ENCODE measurements at regions not wholly inside any gene's neighbourhood (a gene's known extent, or its start where the extent isn't known, plus 50 kb on each side); places are given as distances from the start of the nearest gene placed in this dataset.

- DNase-seq: no peak
Observed at GRCh38 chr3:16810593-16811367, 74.0 kb upstream of the PLCL2 start.

- no peak for DNase-seq
Observed at GRCh38 chr3:16811950-16812349, 72.8 kb upstream of the PLCL2 start.

GRCh38 chr3:16813336-16813735, 71.4 kb upstream of the PLCL2 start:
- DNase-seq: no peak

DNA sequence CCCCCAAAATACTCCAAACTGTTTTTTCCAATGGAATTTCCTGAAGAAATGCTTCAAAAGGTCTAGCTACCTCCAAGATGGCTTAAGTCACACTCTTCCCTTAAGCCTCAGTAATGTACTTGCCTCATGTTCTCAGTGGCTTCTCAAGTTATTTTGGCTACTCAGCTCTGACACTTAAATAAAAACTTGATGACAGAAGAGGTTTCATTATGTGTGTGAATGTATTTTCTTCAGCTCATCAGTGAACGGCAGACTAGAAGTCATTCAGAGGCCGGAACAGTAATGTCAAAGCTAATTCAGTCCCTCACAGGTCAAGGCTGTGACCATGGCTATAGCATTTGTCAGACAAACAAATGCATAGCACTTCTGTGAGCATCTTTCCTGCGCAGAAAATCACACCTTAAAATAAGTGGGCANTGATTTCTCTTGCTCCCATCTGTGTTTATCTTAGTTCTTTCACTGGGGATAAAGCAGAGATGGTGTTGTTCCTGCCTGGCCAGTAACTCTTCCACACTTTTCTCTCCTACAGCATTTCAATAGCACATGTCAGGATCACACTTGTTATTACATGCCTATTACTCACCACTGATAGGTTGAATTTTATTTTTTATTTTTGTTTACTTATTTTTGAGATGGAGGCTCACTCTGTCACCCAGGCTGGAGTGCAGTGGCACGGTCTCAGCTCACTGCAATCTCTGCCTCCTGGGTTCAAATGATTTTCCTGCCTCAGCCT, 68.5 kb upstream of the PLCL2 start:
- DNase-seq: no peak

DNA sequence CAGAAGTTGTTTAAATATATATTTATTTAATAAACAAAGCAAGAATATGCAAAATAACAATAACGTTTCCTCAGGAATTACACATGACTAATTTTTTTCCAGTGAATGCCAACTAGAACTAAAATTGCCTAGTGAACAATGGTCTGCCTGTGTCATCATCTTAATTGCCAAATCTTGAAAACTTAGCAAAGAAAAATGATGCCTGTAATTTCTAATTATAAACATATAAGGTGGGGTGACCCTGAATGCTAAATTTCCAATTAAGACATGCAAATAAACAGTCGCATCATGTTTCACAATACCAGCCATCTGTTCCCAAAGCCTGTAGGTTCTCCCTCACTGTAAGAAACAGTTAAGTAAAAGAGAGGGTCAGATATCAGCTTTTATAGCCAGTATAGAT, 67.6 kb upstream of the PLCL2 start:
- no peak for DNase-seq

- DNase-seq: no peak
Observed at GRCh38 chr3:16818194-16818593, 66.6 kb upstream of the PLCL2 start.

DNA sequence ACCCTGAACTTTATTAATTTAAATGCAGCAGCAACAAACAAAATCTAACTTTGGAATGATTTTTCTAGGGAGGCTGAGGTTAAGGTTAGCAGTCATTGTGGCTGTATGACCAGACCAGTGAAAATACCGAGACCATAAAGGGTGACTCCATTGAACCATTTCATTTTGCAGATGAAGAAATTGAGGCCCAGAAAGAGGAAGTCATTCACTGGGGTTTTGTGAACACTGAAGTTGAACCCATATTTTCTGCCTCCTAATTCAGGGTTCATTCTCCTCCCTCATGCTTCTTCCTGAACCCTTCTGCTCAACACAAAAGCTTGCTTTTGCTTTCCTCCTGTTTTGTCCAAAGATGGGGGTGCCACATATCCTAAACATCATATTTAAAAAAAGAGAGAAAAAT, 65.8 kb upstream of the PLCL2 start:
- DNase-seq: no peak

DNA sequence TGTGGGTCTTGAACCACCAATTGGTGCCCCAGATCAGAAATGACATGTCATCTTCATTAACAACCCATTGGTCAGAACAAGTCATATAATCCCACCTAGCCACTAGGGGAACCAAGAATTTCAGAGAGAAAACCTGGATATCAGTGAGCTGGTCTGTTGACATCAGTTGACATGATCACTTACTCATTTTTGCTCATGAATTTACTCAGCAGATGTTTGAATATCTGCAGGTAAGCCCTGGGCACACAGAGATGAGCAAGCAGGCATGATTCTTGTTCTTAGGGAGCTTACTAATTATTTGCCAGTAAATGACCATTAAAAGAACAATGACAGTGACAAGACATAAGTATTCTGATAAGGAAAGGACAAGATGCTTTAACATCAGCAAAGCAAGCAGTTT, 64.3 kb upstream of the PLCL2 start:
- DNase-seq: no peak

DNA sequence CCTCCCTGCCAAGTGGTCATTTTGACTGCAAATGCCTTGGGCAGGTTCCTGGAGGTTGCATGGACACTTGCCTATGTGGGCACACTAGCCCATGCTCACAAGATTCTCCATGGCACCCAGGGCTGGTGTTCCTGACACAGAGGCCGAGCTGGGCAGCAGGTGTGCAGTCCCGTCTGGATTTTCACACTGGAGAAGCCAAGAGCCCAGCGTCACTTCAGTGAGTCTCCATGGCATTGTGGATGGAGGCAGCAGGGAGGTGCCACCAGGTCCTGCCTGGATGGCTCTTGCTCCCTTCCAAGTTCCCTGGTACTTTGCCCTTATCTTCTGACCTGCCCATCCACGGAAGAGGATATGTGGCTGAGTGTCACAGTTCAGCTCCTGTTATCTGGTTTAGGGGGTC, 63.7 kb upstream of the PLCL2 start:
- DNase-seq: no peak

- DNase-seq: peak in 1 of 2 donors; percentile 48
Observed at GRCh38 chr3:16824081-16824696, 60.6 kb upstream of the PLCL2 start.

DNA sequence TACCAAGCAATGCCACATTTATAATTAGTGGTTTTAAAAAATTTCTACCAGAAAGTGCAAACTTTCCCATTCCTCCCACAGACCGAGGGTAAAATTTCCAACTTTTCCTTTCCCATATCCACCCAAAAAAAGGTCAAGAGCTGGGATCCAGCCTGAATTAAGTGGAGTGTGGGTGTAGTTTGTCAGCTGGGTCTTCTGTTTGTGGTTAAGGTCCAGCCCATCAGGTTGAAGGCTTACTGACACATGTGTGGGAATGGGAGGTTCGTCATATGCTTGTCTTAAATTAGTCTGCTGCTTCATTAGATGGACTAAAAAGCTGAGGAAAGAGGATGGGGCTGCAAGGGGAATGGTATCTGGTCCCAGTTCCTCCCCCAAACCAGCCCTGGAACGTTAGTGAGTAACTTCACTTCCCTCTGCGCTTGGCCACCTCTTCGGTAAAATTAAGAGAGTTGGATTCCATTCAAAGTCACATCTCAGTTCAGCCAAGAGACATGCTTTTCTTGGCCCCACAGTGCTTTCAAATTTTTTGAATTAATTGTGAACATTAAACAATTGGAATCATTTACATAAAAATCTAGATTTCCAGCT, 59.0 kb upstream of the PLCL2 start:
- DNase-seq: no peak

GRCh38 chr3:16828815-16829214, 55.9 kb upstream of the PLCL2 start:
- DNase-seq: peak; percentile 72 to 74

GRCh38 chr3:16831846-16832245, 52.9 kb upstream of the PLCL2 start:
- no peak for DNase-seq

- DNase-seq: no peak
Observed at GRCh38 chr3:16834214-16834613, 50.5 kb upstream of the PLCL2 start.

GRCh38 chr3:16834753-16835152, 50.0 kb upstream of the PLCL2 start:
- DNase-seq: no peak

Measured in CD4-positive, alpha-beta T cell treated with Interleukin-4 for 1 hour (primary cell).